ENCODE measurements at regions not wholly inside any gene's neighbourhood (a gene's known extent, or its start where the extent isn't known, plus 50 kb on each side); places are given as distances from the start of the nearest gene placed in this dataset.

- no peak for TF ChIP-seq NR2C2 (CRISPR knock-in tag; IDR thresholded peaks at IDR 0.05)
- TF ChIP-seq USF2 (CRISPR knock-in tag; IDR thresholded peaks at IDR 0.05) = no peak
- TF ChIP-seq HMGXB4 (CRISPR knock-in tag; IDR thresholded peaks at IDR 0.05) = no peak
- TF ChIP-seq ZMAT4 (CRISPR knock-in tag; IDR thresholded peaks at IDR 0.05) = no peak
- TF ChIP-seq CTCF (IDR thresholded peaks at IDR 0.05) = no peak
- TF ChIP-seq E2F1 (CRISPR knock-in tag; IDR thresholded peaks at IDR 0.05) = no peak
- no peak for TF ChIP-seq SP1 (CRISPR knock-in tag; conservative IDR thresholded peaks at IDR 0.05)
- TF ChIP-seq GTF2I (CRISPR knock-in tag; conservative IDR thresholded peaks at IDR 0.05) = no peak
- no peak for TF ChIP-seq ESRRA (CRISPR knock-in tag; IDR thresholded peaks at IDR 0.05; ENCODE audit: borderline replicate concordance)
- TF ChIP-seq ELF4 (CRISPR knock-in tag; IDR thresholded peaks at IDR 0.05; ENCODE audit: low read depth) = no peak
- TF ChIP-seq MAX (CRISPR knock-in tag; IDR thresholded peaks at IDR 0.05) = no peak
- TF ChIP-seq CREM (CRISPR knock-in tag; IDR thresholded peaks at IDR 0.05) = no peak
- no peak for TF ChIP-seq PRDM15 (CRISPR knock-in tag; IDR thresholded peaks at IDR 0.05)
Measured at GRCh38 chr7:113799896-113800295, 118.9 kb downstream of the PPP1R3A start.

Measured in WTC11 (cell line).